Endothelial cell of umbilical vein (primary cell): ENCODE measurements at regions not wholly inside any gene's neighbourhood (a gene's known extent, or its start where the extent isn't known, plus 50 kb on each side); places are given as distances from the start of the nearest gene placed in this dataset.

Experiments used
- BruUV-seq: library from RNA; stranded (reverse); fragments of 400-500 nt; replicated peaks from 2 replicates; lab custom pipeline; 2021; lab: Mats Ljungman, UMichigan
- CTCF ChIA-PET: fragments of 300-600, 350-600 bp; sonication (Branson Sonifier 250); formaldehyde crosslinking; loops from one replicate; lab custom pipeline; 2021; ENCODE audit warnings: antibody characterized with exemption, inconsistent platforms; lab: Charles Lee
- POLR2A ChIA-PET: fragments of 300-600, 350-600 bp; sonication (Branson Sonifier 250); formaldehyde crosslinking; loops from one replicate; lab custom pipeline; 2021; ENCODE audit warnings: antibody characterized with exemption, inconsistent platforms; lab: Charles Lee
- DNase-seq: peaks from one replicate; pipeline ENCODE4 v3.0.0-alpha.2; 2011; ENCODE audit warnings: low read depth, low spot score
- FAIRE-seq: peaks from 2 replicates; lab custom pipeline; 2011; peaks lifted over from hg19 to GRCh38; lab: Jason Lieb, UNC
- H2AFZ ChIP-seq: 2 replicates; pipeline ENCODE4 v1.6.0; 2012; ENCODE audit warnings: low read depth, low read length, control low read depth, inconsistent platforms
- H3K27ac ChIP-seq: 2 replicates; pipeline ENCODE4 v1.5.1; 2011; ENCODE audit warnings: low read depth, mild to moderate bottlenecking, control low read depth, low read length, moderate library complexity; ENCODE audit not compliant: insufficient read depth
- H3K27me3 ChIP-seq, 2 experiments: 2 replicates each; pipeline versions ENCODE4 v1.6.0 to v1.6.1; 2011; ENCODE audit warnings: low read length in 2 of 2, mixed read lengths in 1 of 2; ENCODE audit not compliant: control insufficient read depth in 2 of 2, insufficient read depth in 2 of 2
- H3K36me3 ChIP-seq, 2 experiments: 2 replicates in 1 of 2; 3 replicates in 1 of 2; pipeline ENCODE4 v1.5.1; 2011; ENCODE audit warnings: low read length in 2 of 2, mild to moderate bottlenecking in 1 of 2, moderate library complexity in 1 of 2; ENCODE audit not compliant: control insufficient read depth in 2 of 2, insufficient read depth in 2 of 2; ENCODE audit errors: extremely low read depth in 1 of 2
- H3K4me1 ChIP-seq: 3 replicates; pipeline ENCODE4 v1.5.1; 2011; ENCODE audit warnings: mild to moderate bottlenecking, low read length; ENCODE audit not compliant: control insufficient read depth, insufficient read depth; ENCODE audit errors: extremely low read depth
- H3K4me2 ChIP-seq: 2 replicates; pipeline ENCODE4 v1.6.1; 2011; ENCODE audit warnings: low read length, control low read depth, mixed read lengths; ENCODE audit not compliant: insufficient read depth
- H3K4me3 ChIP-seq, 3 experiments: fragments of 200-600 bp in 1 of 3; sonication (generic), shearing (Covaris generic) in 1 of 3; replicated peaks in 1 of 3; 2 replicates each; pipeline ENCODE4 v1.5.1; 2011 to 2016; ENCODE audit warnings: control low read depth in 3 of 3, low read length in 3 of 3, mild to moderate bottlenecking in 2 of 3, inconsistent platforms in 1 of 3, low read depth in 1 of 3, moderate library complexity in 1 of 3; ENCODE audit not compliant: insufficient read depth in 1 of 3
- H3K79me2 ChIP-seq: 2 replicates; pipeline ENCODE4 v1.6.0; 2012; ENCODE audit warnings: low read length, inconsistent platforms; ENCODE audit not compliant: control insufficient read depth, insufficient read depth
- H3K9ac ChIP-seq: replicated peaks from 2 replicates; pipeline ENCODE3; 2011; ENCODE audit warnings: low read length, control low read depth; ENCODE audit not compliant: insufficient read depth; ENCODE audit errors: extremely low read depth
- H3K9me1 ChIP-seq: replicated peaks from 3 replicates; pipeline ENCODE4 v1.6.0; 2011; ENCODE audit warnings: mild to moderate bottlenecking, low read length; ENCODE audit not compliant: control insufficient read depth, insufficient read depth; ENCODE audit errors: extremely low read depth
- H3K9me3 ChIP-seq: replicated peaks from 2 replicates; pipeline ENCODE4 v1.5.1; 2012; ENCODE audit warnings: low read length, inconsistent platforms; ENCODE audit not compliant: control insufficient read depth, insufficient read depth
- H4K20me1 ChIP-seq: replicated peaks from 2 replicates; pipeline ENCODE3; 2011; ENCODE audit warnings: mild to moderate bottlenecking, low read length; ENCODE audit not compliant: control insufficient read depth, insufficient read depth; ENCODE audit errors: extremely low read depth
- CTCF ChIP-seq, 2 donors: IDR thresholded peaks; 1 replicate in 1 of 2; 2 replicates in 1 of 2; pipeline ENCODE4 v1.5.1; 2011; ENCODE audit warnings: low read length in 2 of 2, mild to moderate bottlenecking in 2 of 2, moderate library complexity in 2 of 2, control low read depth in 1 of 2, inconsistent platforms in 1 of 2, low read depth in 1 of 2; ENCODE audit not compliant: insufficient read depth in 1 of 2; ENCODE audit errors: extremely low read depth in 1 of 2
- EZH2 ChIP-seq: IDR thresholded peaks from 2 replicates; pipeline ENCODE4 v1.6.1; 2012; ENCODE audit warnings: borderline replicate concordance, low read depth, mild to moderate bottlenecking, moderate library complexity, low read length, inconsistent platforms; ENCODE audit not compliant: severe bottlenecking
- FOS ChIP-seq: IDR thresholded peaks from 2 replicates; pipeline ENCODE4 v1.6.1; 2011; ENCODE audit warnings: mild to moderate bottlenecking, low read length, moderate library complexity, borderline replicate concordance; ENCODE audit not compliant: insufficient read depth
- GATA2 ChIP-seq: IDR thresholded peaks from 2 replicates; pipeline ENCODE4 v1.7.0; 2011; ENCODE audit warnings: low read depth, mild to moderate bottlenecking, moderate library complexity, mixed read lengths, low read length; ENCODE audit not compliant: insufficient read length, insufficient read depth
- JUN ChIP-seq: IDR thresholded peaks from 2 replicates; pipeline ENCODE4 v1.6.1; 2011; ENCODE audit warnings: borderline replicate concordance, low read depth; ENCODE audit not compliant: insufficient read length, insufficient read depth
- MYC ChIP-seq: IDR thresholded peaks from one replicate; pipeline ENCODE4 v1.6.1; 2011; ENCODE audit warnings: mild to moderate bottlenecking, low read depth, low read length
- POLR2A ChIP-seq: IDR thresholded peaks from 2 replicates; pipeline ENCODE4 v1.6.1; 2012; ENCODE audit warnings: low read depth, mild to moderate bottlenecking, control low read depth, low read length
- POLR2AphosphoS5 ChIP-seq: IDR thresholded peaks from 2 replicates; pipeline ENCODE4 v1.6.1; 2012; ENCODE audit warnings: low read depth, mild to moderate bottlenecking, control low read depth, low read length, moderate library complexity; ENCODE audit not compliant: insufficient read depth
- dilution Hi-C: fragments of 300-500 bp; cut with MboI; formaldehyde crosslinking; loops from one replicate; pipeline ENCODE4 v1.15.0; 2019; ENCODE audit warnings: low sequenced_read_pairs; ENCODE audit not compliant: extremely low pct_ligation_motif_present
- intact Hi-C: fragments of 100-400 bp; cut with micrococcal nuclease; formaldehyde crosslinking; loops from one replicate; pipeline ENCODE4 v1.10.0; 2022

- H4K20me1 ChIP-seq = no peaks in the 10 kb centered on the region
- FAIRE-seq (no peak), DNase-seq (no peak)
- no peaks in the 10 kb centered on the region for H3K27me3 ChIP-seq
- H3K9ac ChIP-seq = no peak overlapping the region
- H3K9me1 ChIP-seq = no peaks in the 10 kb centered on the region
- dilution Hi-C loops = no loop called here
- no peaks in the 10 kb centered on the region for H3K9me3 ChIP-seq
- H3K79me2 ChIP-seq = no peaks in the 10 kb centered on the region
- intact Hi-C loops = no loop called here
- no peak overlapping the region for H2AFZ ChIP-seq
- no peak overlapping the region for H3K27ac ChIP-seq
- ChIA-PET POLR2A (no interaction called here), CTCF (interaction anchor here (1.2 kb wide), 1 partner anchor 52 kb away, joined by 4 read pairs; no protein-coding TSS in a partner anchor)
- no peak for TF ChIP-seq CTCF (IDR thresholded peaks at IDR 0.05; ENCODE audit: extremely low read depth in 1 of 2, insufficient read depth in 1 of 2, low read depth in 1 of 2, low read length in 2 of 2)
- TF ChIP-seq EZH2 = no peak
- TF ChIP-seq POLR2AphosphoS5 = no peak
- no peak for TF ChIP-seq JUN
- TF ChIP-seq FOS = no peak
- no peak for TF ChIP-seq POLR2A
- TF ChIP-seq GATA2 = no peak
- no peak for TF ChIP-seq MYC
- BruUV-seq = no TSS peak
- H3K4me2 ChIP-seq = no peak overlapping the region
- H3K4me1 ChIP-seq = no peaks in the 10 kb centered on the region
- H3K4me3 ChIP-seq = no peak overlapping the region
- no peaks in the 10 kb centered on the region for H3K36me3 ChIP-seq
These were observed 509.0 kb upstream of the B3GAT1 start for GRCh38 chr11:134920851-134921608.
